IPS-20b (cell line): ENCODE measurements at regions not wholly inside any gene's neighbourhood (a gene's known extent, or its start where the extent isn't known, plus 50 kb on each side); places are given as distances from the start of the nearest gene placed in this dataset.
A peak's percentile ranks its signal among the peaks of the same experiment; 100 is the strongest.

ENCODE experiments used
- H3K27ac ChIP-seq: one replicate; pipeline ENCODE4 v1.5.1; 2013; ENCODE audit warnings: low read length
- H3K27me3 ChIP-seq: 2 replicates; pipeline ENCODE4 v1.6.1; 2013; ENCODE audit warnings: mild to moderate bottlenecking, low read length, inconsistent platforms; ENCODE audit not compliant: insufficient read depth
- H3K36me3 ChIP-seq: 2 replicates; pipeline ENCODE4 v1.6.1; 2013; ENCODE audit warnings: low read depth, mild to moderate bottlenecking, inconsistent platforms, low read length, moderate library complexity; ENCODE audit not compliant: insufficient read depth
- H3K4me1 ChIP-seq: 2 replicates; pipeline ENCODE4 v1.6.1; 2013; ENCODE audit warnings: mild to moderate bottlenecking, control low read depth, inconsistent platforms, low read length, moderate library complexity; ENCODE audit not compliant: insufficient read depth
- H3K4me3 ChIP-seq: 2 replicates; pipeline ENCODE4 v1.5.1; 2013; ENCODE audit warnings: mild to moderate bottlenecking, low read length, inconsistent platforms
- H3K9ac ChIP-seq: 2 replicates; pipeline ENCODE4 v1.6.1; 2013; ENCODE audit warnings: low read depth, mild to moderate bottlenecking, inconsistent platforms, low read length, moderate library complexity
- H3K9me3 ChIP-seq: 2 replicates; pipeline ENCODE4 v1.6.1; 2013; ENCODE audit warnings: mild to moderate bottlenecking, low read depth, low read length, inconsistent platforms; ENCODE audit not compliant: insufficient read depth

DNA sequence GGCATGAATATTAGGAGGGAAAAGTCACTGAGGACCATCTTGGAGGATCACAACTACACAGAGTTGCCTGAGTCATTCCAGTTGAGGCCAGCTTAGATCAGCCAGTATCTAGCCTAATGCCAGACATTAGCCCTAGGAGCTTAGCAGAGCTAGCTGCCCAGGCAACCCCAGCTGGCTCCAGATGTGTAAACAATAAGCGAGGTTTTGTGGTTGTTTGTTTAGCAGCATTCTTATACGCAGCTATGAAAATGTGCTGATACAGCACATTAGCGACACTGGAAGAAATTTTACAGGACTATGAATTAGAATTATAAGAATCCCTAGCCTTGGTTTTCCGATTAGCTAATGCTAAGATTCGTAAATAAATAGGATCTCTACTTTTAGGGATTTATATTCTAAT, 59.3 kb downstream of the BTBD3 start:
- no peak overlapping the region for H3K27ac ChIP-seq
- H3K27me3 ChIP-seq: no peaks in the 10 kb centered on the region
- H3K4me3 ChIP-seq: no peak overlapping the region
- H3K4me1 ChIP-seq: peaks cover 15% of the 10 kb centered on the region; the same call in 1 of the 2 replicates
- no peak overlapping the region for H3K9ac ChIP-seq
- H3K36me3 ChIP-seq: no peaks in the 10 kb centered on the region
- H3K9me3 ChIP-seq: no peaks in the 10 kb centered on the region

DNA sequence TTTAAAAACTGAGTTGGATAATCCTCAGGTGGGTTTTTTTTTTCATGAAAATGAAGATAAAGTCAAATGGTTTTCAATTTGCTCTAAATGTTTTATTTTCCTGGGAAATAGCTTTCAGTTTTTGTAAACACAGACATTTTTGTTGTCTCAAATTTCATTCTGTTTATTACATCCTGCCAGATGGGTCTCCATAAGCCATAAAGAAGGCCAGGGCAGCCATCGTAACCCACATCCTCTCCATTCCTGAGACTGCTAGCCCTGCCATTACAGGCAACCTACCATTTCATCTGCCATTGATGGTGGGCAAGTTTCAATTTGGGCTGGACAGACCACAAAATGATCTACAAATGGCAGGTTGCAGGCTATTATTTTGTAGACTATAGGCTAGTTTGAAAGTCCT, 60.8 kb downstream of the BTBD3 start:
- peaks cover 15% of the 10 kb centered on the region; the same call in 1 of the 2 replicates for H3K4me1 ChIP-seq
- no peak overlapping the region for H3K4me3 ChIP-seq
- no peak overlapping the region for H3K9ac ChIP-seq
- no peak overlapping the region for H3K27ac ChIP-seq
- H3K36me3 ChIP-seq: no peaks in the 10 kb centered on the region
- no peaks in the 10 kb centered on the region for H3K27me3 ChIP-seq
- H3K9me3 ChIP-seq: no peaks in the 10 kb centered on the region

DNA sequence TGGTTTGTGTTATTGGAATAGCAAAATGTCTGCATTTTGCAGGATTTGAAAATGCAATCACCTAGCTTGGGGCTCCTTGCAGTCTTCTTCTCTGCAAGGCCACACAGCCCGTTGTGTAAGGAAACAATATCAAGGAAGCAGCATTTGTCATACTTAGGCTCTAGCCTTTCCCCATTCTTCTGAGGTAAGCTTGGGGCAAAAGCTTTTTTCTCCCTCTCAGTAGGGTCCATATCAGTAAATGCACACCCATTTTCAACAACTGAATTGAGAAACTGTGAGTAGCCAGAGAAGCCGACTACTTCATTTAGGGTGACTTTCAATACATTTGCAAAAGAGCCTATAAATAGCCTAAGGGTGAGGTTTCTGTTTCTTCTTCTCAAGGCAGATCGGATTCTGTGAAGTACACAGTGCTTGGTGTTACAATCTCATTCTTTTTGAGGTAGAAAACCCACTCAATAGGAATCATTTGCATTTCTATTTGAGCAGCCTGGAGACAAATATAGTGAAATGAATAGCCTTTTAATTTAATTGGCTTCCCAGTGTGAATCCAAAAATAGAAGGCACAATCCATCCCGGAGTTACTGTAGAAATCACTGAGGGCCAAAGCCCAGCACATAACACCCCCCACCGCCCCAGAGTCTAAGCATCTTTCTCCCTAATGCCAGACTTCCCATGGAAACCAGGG, 61.8 kb downstream of the BTBD3 start:
- Histone ChIP-seq H3K36me3 (no peaks in the 10 kb centered on the region), H3K27me3 (no peaks in the 10 kb centered on the region), H3K9me3 (no peaks in the 10 kb centered on the region), H3K4me3 (no peak overlapping the region; the same call in 1 of the 2 replicates), H3K4me1 (peaks cover 15% of the 10 kb centered on the region; the same call in 1 of the 2 replicates), H3K9ac (no peak overlapping the region), H3K27ac (peak overlapping the region; percentile 50)

DNA sequence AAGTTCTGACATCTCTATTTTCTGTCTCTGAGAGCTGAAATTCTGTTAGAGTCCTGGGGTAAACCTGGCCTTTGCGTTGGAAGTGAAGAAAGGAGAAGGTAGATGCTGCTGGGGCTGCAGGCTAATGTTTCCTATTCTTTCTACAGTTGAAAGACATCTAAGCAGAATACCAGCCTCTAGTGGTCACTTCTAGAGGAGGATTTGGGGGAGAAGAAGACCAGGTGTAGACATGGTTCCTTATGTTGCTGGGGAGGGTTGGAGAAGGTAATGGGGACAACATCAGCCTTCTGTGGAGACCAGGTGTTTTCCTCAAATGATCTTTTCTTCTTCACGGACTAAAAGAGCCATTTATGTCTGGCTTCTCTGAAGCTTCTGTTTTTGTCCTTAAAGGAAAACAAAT, 62.6 kb downstream of the BTBD3 start:
- peaks cover 15% of the 10 kb centered on the region; the same call in 1 of the 2 replicates for H3K4me1 ChIP-seq
- H3K4me3 ChIP-seq: no peak overlapping the region
- H3K9ac ChIP-seq: no peak overlapping the region
- H3K27ac ChIP-seq: no peak overlapping the region
- H3K9me3 ChIP-seq: no peaks in the 10 kb centered on the region
- no peaks in the 10 kb centered on the region for H3K27me3 ChIP-seq
- H3K36me3 ChIP-seq: no peaks in the 10 kb centered on the region

DNA sequence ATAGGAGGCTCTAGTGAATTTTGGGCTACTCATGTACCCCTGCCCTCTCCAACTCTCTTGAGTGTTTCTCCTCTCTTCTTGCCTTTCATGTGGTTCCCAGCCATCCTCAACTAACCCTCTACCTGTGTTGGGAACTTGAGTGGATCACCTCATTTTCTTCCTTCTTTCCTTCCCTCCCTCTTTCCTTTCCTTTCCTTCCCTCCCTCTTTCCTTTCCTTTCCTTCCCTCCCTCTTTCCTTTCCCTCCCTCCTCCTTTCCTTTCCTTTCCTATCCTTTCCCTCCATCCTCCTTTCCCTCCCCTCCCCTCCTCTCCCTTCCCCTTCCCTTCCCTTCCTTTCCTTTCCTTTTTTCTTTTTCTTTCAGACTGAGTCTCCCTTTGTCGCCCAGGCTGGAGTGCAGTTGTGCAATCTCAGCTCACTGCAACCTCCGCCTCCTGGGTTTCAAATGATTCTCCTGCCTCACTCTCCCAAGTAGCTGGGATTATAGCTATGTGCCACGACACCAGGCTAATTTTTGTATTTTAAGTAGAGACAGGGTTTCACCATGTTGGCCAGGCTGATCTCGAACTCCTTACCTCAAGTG, 63.8 kb downstream of the BTBD3 start:
- H3K36me3 ChIP-seq: no peaks in the 10 kb centered on the region
- no peak overlapping the region for H3K4me3 ChIP-seq
- no peaks in the 10 kb centered on the region for H3K9me3 ChIP-seq
- H3K27ac ChIP-seq: no peak overlapping the region
- H3K27me3 ChIP-seq: no peaks in the 10 kb centered on the region
- H3K4me1 ChIP-seq: peaks cover 15% of the 10 kb centered on the region; the same call in 1 of the 2 replicates
- no peak overlapping the region for H3K9ac ChIP-seq

DNA sequence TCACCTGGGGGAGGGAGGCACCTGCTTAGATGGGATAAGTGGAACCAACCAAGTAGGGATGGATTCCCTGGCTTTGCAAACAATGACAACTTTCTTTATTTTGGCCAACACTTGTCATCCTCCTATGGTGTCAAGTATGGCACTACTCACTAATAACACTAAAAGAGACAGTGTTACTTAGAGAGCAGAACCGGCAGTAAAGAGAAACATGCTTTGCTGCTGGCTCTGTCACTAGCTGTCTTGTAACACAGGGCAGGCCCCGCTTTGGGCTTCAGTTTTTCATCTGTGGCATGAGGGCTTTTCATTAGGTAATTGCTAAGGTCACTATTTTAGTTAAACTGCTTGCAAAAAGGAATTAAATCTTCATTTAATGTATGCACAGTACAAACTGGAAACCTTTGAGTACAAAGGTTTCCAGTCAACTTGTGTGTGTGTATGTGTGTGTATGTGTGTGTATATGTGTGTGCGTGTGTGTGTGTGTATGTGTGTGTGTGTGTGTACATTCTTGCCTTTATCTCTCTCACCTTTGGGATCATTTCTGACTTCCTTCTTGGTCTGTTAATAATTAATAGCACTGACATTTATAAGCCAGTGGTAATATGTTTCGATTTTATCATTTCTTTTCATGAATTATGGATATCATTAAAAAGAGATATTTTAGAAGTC, 64.7 kb downstream of the BTBD3 start:
- no peaks in the 10 kb centered on the region for H3K9me3 ChIP-seq
- H3K9ac ChIP-seq: no peak overlapping the region
- no peak overlapping the region for H3K27ac ChIP-seq
- no peaks in the 10 kb centered on the region for H3K27me3 ChIP-seq
- H3K4me1 ChIP-seq: peaks cover 15% of the 10 kb centered on the region; the same call in 1 of the 2 replicates
- H3K4me3 ChIP-seq: no peak overlapping the region
- H3K36me3 ChIP-seq: no peaks in the 10 kb centered on the region

DNA sequence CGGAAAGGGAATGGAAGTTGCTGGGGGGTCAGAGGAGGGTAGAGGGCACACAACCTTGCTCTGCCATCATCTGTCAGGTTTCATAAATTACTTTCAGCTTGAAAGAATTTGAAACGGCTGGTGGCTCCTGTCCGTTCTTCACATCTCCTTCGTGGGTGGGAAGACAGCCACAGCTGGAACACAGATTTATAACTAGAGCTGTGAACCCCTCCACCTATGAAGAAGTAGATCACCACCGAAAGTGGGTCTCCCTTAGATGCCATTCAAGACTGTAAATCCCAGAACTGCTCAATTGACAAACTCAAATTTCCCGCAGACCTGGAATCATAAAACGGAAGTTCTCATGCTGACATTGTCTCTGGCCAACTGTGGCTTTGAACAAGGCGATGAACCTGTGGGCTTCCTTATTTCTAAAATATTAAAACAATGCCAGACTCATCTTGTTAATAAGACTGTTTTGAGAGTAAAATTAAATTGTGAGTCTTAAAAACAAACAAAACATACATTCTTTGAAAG, 65.3 kb downstream of the BTBD3 start:
- Histone ChIP-seq H3K4me1 (peaks cover 15% of the 10 kb centered on the region; the same call in 1 of the 2 replicates), H3K4me3 (no peak overlapping the region), H3K9ac (no peak overlapping the region), H3K36me3 (no peaks in the 10 kb centered on the region), H3K27ac (no peak overlapping the region), H3K9me3 (no peaks in the 10 kb centered on the region), H3K27me3 (no peaks in the 10 kb centered on the region)

DNA sequence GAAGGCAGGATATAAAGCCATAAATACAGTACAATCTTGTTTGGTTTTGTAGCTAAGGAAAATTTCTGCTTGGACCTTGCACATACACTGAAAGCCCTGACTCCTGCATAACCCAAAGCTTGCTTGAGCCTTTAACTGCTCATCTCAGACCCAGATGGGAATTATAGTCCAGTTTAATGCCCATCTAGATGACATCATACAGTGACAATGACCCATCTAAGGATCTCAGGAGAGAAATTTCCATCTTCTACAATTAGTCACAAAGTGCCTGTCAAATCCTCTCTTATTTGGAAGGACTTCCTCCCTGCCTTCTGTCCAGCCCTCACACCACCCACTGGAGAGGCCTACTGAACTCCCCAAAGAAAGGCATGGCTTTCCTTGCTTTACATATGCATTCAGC, 69.3 kb downstream of the BTBD3 start:
- H3K36me3 ChIP-seq: no peaks in the 10 kb centered on the region
- no peak overlapping the region for H3K9ac ChIP-seq
- no peak overlapping the region for H3K4me3 ChIP-seq
- H3K27ac ChIP-seq: no peak overlapping the region
- H3K9me3 ChIP-seq: no peaks in the 10 kb centered on the region
- no peaks in the 10 kb centered on the region; the same call in 1 of the 2 replicates for H3K4me1 ChIP-seq
- H3K27me3 ChIP-seq: no peaks in the 10 kb centered on the region

DNA sequence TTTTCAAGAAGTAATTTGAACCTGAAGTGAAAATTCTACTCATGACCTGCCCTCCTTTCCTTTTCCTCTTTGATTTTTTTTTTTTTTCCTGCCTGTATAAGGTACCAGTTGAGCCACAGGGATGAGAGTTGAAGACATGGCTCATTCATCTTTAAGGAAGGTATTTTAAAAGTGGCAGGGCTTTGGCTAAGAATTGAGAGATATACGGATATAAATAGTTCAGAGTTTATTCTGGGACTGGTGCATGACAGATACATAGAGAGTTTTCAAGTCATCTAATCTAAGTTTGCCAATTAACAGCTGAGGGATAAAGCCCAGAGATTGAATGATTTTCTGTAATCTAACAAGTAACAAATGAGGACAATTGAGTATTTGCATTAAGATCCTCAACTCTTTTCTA, 69.8 kb downstream of the BTBD3 start:
- Histone ChIP-seq H3K4me3 (no peak overlapping the region), H3K27ac (no peak overlapping the region), H3K9me3 (no peaks in the 10 kb centered on the region), H3K36me3 (no peaks in the 10 kb centered on the region), H3K9ac (no peak overlapping the region), H3K4me1 (no peaks in the 10 kb centered on the region; the same call in 1 of the 2 replicates), H3K27me3 (no peaks in the 10 kb centered on the region)

DNA sequence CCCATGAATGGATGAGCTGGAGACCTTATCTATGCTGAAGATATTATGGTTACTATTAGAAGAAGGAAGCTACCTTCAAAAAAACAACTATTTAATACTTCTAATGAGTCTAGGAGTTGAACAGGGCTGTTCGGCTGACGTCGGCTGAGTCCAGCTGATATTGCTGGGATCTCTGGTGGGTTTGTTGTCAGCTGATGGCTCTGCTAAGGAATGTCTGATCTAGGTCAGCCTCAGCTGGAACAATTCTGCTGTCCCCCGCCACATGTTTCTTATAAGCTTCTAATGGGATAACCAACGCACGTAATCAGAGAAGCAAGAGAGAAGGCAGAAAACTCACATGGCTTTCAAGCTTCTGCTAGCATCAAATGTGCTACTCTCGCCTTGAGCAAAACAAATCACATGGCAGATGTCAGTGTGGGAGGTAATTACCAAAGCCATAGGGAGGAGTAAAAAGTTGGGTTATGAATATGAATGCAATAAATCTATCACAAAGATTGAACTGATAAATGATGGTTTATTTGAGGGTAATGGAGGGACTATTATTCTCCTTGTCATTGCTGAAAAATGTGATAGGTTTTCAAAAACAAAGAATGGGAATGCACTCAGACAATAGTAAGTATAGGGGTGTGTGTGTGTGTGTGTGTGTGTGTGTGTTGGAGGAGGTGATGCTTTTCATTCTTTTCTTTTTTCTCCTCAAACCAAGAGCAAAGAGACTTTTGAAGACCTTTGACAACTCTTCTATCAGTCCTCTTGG, 71.5 kb downstream of the BTBD3 start:
- Histone ChIP-seq H3K27me3 (no peaks in the 10 kb centered on the region), H3K9ac (no peak overlapping the region), H3K27ac (no peak overlapping the region), H3K9me3 (no peaks in the 10 kb centered on the region), H3K4me1 (no peaks in the 10 kb centered on the region; the same call in 1 of the 2 replicates), H3K36me3 (no peaks in the 10 kb centered on the region), H3K4me3 (no peak overlapping the region)

DNA sequence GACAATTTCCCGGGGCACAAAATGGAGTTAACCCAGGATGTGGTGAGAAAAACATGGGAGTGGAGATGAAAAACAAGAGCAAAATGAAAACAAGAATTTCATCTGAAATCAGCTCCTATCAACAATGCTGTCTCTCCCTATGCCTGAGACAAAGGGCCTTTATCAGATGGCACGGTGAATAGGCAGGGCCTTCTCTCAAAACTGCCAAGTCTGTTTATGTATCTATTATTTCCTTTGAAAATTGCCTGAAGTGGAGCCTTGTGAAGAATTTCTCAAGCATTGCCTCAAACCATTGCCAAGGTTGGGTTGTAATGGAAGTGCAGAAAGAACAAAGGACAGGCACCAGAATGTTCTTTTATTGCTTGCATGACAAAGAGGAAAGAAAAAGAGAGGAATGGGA, 74.7 kb downstream of the BTBD3 start:
- Histone ChIP-seq H3K27ac (no peak overlapping the region), H3K27me3 (no peaks in the 10 kb centered on the region), H3K4me3 (no peak overlapping the region), H3K4me1 (no peaks in the 10 kb centered on the region; the same call in 1 of the 2 replicates), H3K36me3 (no peaks in the 10 kb centered on the region), H3K9ac (no peak overlapping the region), H3K9me3 (no peaks in the 10 kb centered on the region)
